Gastroesophageal sphincter (tissue), 3 donors: ENCODE measurements at regions not wholly inside any gene's neighbourhood (a gene's known extent, or its start where the extent isn't known, plus 50 kb on each side); places are given as distances from the start of the nearest gene placed in this dataset.

Experiments used
- CTCF ChIP-seq, 4 experiments: fragments of 200-600 bp in 2 of 4; fragments of 450-650 bp in 2 of 4; sonication (generic) in 1 of 4; IDR thresholded peaks; one replicate each; pipeline ENCODE4 v1.5.1; 2017 to 2019; ENCODE audit warnings: antibody characterized with exemption in 4 of 4, mild to moderate bottlenecking in 2 of 4, moderate library complexity in 2 of 4
- EP300 ChIP-seq: sonication (generic); formaldehyde crosslinking; IDR thresholded peaks from one replicate; pipeline ENCODE4 v1.6.1; 2017; ENCODE audit warnings: antibody characterized with exemption, mild to moderate bottlenecking
- POLR2A ChIP-seq, 2 donors: fragments of 450-650 bp; IDR thresholded peaks; one replicate each; pipeline ENCODE4 v1.6.1; 2017; ENCODE audit warnings: antibody characterized with exemption in 2 of 2, mild to moderate bottlenecking in 2 of 2, moderate library complexity in 1 of 2
- POLR2AphosphoS5 ChIP-seq: sonication (generic); formaldehyde crosslinking; IDR thresholded peaks from one replicate; pipeline ENCODE4 v1.6.1; 2017; ENCODE audit warnings: antibody characterized with exemption

- TF ChIP-seq EP300 (no peak), POLR2A (IDR thresholded peaks at IDR 0.05) (no peak), CTCF (IDR thresholded peaks at IDR 0.05) (no peak), POLR2AphosphoS5 (no peak)
These were observed 1063.6 kb downstream of the FAM181B start for GRCh38 chr11:81669935-81670543.
